ENCODE measurements at regions not wholly inside any gene's neighbourhood (a gene's known extent, or its start where the extent isn't known, plus 50 kb on each side); places are given as distances from the start of the nearest gene placed in this dataset.

- Histone ChIP-seq H3K9ac (ENCODE audit: extremely low read depth, low read length, poor library complexity, severe bottlenecking) (no peak overlapping the region), H3K36me3 (ENCODE audit: control insufficient read depth, insufficient read depth, low read length) (no peaks in the 10 kb centered on the region), H3K4me1 (ENCODE audit: control insufficient read depth, insufficient read depth, low read length) (no peaks in the 10 kb centered on the region), H3K4me3 (ENCODE audit: low read length) (no peak overlapping the region), H3K27ac (ENCODE audit: low read depth, low read length) (no peak overlapping the region), H3K27me3 (ENCODE audit: control insufficient read depth, insufficient read depth, low read length, poor library complexity, severe bottlenecking) (no peaks in the 10 kb centered on the region), H3K9me3 (ENCODE audit: control insufficient read depth, low read length) (no peaks in the 10 kb centered on the region)
- Mint-ChIP-seq H3K27me3 (ENCODE audit: insufficient read depth) (no peaks in the 10 kb centered on the region), H3K9me3 (peaks cover 4% of the 10 kb centered on the region), H3K27ac (no peak overlapping the region), H3K4me3 (no peak overlapping the region), H3K36me3 (ENCODE audit: low read depth) (no peaks in the 10 kb centered on the region), H3K4me1 (no peaks in the 10 kb centered on the region)
- TF ChIP-seq CTCF (conservative IDR thresholded peaks at IDR 0.05) = no peak
- 89% methylated on average over 2 of the region's 2 CpGs; no CpG with 5 or more reads in 1 of the 2 experiments for WGBS, 2 experiments (ENCODE audit: insufficient coverage in 1 of 2, insufficient read length in 1 of 2)
- DNase-seq = no peak
These were observed 212.7 kb downstream of the SOX3 start for GRCh38 chrX:140292188-140292587.

- no peak for TF ChIP-seq CTCF (conservative IDR thresholded peaks at IDR 0.05)
- no peak for DNase-seq
- Mint-ChIP-seq H3K4me3 (no peak overlapping the region), H3K9me3 (peaks cover 19% of the 10 kb centered on the region), H3K27me3 (ENCODE audit: insufficient read depth) (no peaks in the 10 kb centered on the region), H3K27ac (peak overlapping the region; percentile 53), H3K4me1 (no peaks in the 10 kb centered on the region), H3K36me3 (ENCODE audit: low read depth) (peaks cover 2% of the 10 kb centered on the region)
- 33 to 34% methylated on average over 1 to 3 of the region's 3 CpGs for WGBS, 2 experiments (ENCODE audit: insufficient coverage in 1 of 2, insufficient read length in 1 of 2)
- Histone ChIP-seq H3K4me1 (ENCODE audit: control insufficient read depth, insufficient read depth, low read length) (no peaks in the 10 kb centered on the region), H3K36me3 (ENCODE audit: control insufficient read depth, insufficient read depth, low read length) (no peaks in the 10 kb centered on the region), H3K9ac (ENCODE audit: extremely low read depth, low read length, poor library complexity, severe bottlenecking) (no peak overlapping the region), H3K27ac (ENCODE audit: low read depth, low read length) (no peak overlapping the region), H3K27me3 (ENCODE audit: control insufficient read depth, insufficient read depth, low read length, poor library complexity, severe bottlenecking) (no peaks in the 10 kb centered on the region), H3K9me3 (ENCODE audit: control insufficient read depth, low read length) (no peaks in the 10 kb centered on the region), H3K4me3 (ENCODE audit: low read length) (no peak overlapping the region)
These were observed 229.9 kb downstream of the SOX3 start for GRCh38 chrX:140274811-140275525.

- Mint-ChIP-seq H3K4me1 (no peaks in the 10 kb centered on the region), H3K36me3 (ENCODE audit: low read depth) (peaks cover 2% of the 10 kb centered on the region), H3K27ac (no peak overlapping the region), H3K9me3 (peaks cover 22% of the 10 kb centered on the region), H3K4me3 (no peak overlapping the region), H3K27me3 (ENCODE audit: insufficient read depth) (peaks cover 2% of the 10 kb centered on the region)
- Histone ChIP-seq H3K9me3 (ENCODE audit: control insufficient read depth, low read length) (no peaks in the 10 kb centered on the region), H3K36me3 (ENCODE audit: control insufficient read depth, insufficient read depth, low read length) (no peaks in the 10 kb centered on the region), H3K27me3 (ENCODE audit: control insufficient read depth, insufficient read depth, low read length, poor library complexity, severe bottlenecking) (no peaks in the 10 kb centered on the region), H3K9ac (ENCODE audit: extremely low read depth, low read length, poor library complexity, severe bottlenecking) (no peak overlapping the region), H3K4me1 (ENCODE audit: control insufficient read depth, insufficient read depth, low read length) (no peaks in the 10 kb centered on the region), H3K4me3 (ENCODE audit: low read length) (no peak overlapping the region), H3K27ac (ENCODE audit: low read depth, low read length) (no peak overlapping the region)
- 94% methylated on average over 4 of the region's 4 CpGs; no CpG with 5 or more reads in 1 of the 2 experiments for WGBS, 2 experiments (ENCODE audit: insufficient coverage in 1 of 2, insufficient read length in 1 of 2)
- no peak for TF ChIP-seq CTCF (conservative IDR thresholded peaks at IDR 0.05)
- DNase-seq = no peak
These were observed 230.9 kb downstream of the SOX3 start for GRCh38 chrX:140273921-140274320.

Data from endodermal cell (in vitro differentiated cells).